ENCODE measurements at regions not wholly inside any gene's neighbourhood (a gene's known extent, or its start where the extent isn't known, plus 50 kb on each side); places are given as distances from the start of the nearest gene placed in this dataset.
A peak's percentile ranks its signal among the peaks of the same experiment; 100 is the strongest.

DNA sequence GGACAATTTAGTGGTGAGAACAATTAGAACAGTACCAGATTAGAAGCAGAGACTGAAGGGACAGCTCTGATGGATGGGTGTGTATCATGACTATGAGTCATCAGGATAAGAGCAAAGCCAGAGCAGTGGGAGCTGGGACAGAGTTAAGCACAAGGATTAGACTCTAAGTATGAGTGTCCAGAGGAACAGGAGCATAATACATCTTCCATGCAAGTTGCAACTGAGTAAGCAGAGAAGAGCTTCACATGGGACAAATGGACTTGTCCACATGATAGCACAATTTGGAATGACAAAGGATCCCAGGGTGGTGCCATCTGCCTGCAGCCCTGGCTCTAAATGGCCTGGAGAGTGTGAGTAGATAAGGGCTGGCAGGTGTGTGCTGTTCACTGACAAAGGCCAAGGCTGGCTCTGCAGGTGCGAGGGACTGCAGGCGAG, 226.4 kb upstream of the CAND1 start (continued):
- TF ChIP-seq GLI4 (tag by site-specific recombination; IDR thresholded peaks at IDR 0.05), result no peak
- TF ChIP-seq ZNF837 (tag by site-specific recombination; IDR thresholded peaks at IDR 0.05), result no peak
- peak; percentile 54; the same call in 1 of the 2 replicates for TF ChIP-seq ZFP37 (tag by site-specific recombination; IDR thresholded peaks at IDR 0.05)
- 0 out of 2 replicates have a peak, but pooled peaks have one; percentile 22 for TF ChIP-seq SP2 (tag by site-specific recombination; IDR thresholded peaks at IDR 0.05)
- TF ChIP-seq, protein P1, sequence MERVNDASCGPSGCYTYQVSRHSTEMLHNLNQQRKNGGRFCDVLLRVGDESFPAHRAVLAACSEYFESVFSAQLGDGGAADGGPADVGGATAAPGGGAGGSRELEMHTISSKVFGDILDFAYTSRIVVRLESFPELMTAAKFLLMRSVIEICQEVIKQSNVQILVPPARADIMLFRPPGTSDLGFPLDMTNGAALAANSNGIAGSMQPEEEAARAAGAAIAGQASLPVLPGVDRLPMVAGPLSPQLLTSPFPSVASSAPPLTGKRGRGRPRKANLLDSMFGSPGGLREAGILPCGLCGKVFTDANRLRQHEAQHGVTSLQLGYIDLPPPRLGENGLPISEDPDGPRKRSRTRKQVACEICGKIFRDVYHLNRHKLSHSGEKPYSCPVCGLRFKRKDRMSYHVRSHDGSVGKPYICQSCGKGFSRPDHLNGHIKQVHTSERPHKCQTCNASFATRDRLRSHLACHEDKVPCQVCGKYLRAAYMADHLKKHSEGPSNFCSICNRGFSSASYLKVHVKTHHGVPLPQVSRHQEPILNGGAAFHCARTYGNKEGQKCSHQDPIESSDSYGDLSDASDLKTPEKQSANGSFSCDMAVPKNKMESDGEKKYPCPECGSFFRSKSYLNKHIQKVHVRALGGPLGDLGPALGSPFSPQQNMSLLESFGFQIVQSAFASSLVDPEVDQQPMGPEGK (tag by site-specific recombination; IDR thresholded peaks at IDR 0.05), result peak; percentile 42; the same call in 1 of the 2 replicates
- TF ChIP-seq GFI1B (tag by site-specific recombination; IDR thresholded peaks at IDR 0.05), result no peak
- TF ChIP-seq ZNF549 (tag by site-specific recombination; IDR thresholded peaks at IDR 0.05), result no peak

DNA sequence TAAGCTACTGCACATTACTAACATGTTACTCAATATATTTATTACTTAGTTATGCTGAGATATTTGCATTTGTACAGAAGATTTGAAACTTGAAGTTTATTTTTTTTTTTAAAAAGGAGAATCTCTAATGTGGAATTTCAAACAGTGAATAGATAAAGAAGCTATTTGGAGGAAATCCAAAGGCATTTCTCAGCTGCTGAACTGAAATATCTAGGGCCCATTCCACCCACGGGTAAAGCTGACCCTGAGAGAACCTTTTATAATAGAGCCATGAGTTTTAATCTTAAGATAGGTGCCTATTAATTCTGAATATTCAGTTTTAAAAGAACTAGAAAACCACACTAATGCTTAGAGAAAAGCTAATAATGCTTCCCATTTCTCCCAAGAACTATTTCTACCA, 225.4 kb upstream of the CAND1 start:
- no peak overlapping the region for H3K27ac ChIP-seq (ENCODE audit: extremely low read depth, low read depth, low read length)
- POLR2A ChIA-PET, result interaction anchor here (0.6 kb wide), 1 partner anchor 12 kb away, joined by 3 read pairs; no protein-coding TSS in a partner anchor
- peaks cover 74% of the 10 kb centered on the region for H3K4me1 ChIP-seq (ENCODE audit: control insufficient read depth, insufficient read depth, low read length)
- TF ChIP-seq ZNF404 (tag by site-specific recombination; IDR thresholded peaks at IDR 0.05) (no peak), ZNF747 (tag by site-specific recombination; IDR thresholded peaks at IDR 0.05) (no peak), ZNF600 (tag by site-specific recombination; IDR thresholded peaks at IDR 0.05) (no peak), ZNF549 (tag by site-specific recombination; IDR thresholded peaks at IDR 0.05) (no peak), ZNF114 (tag by site-specific recombination; IDR thresholded peaks at IDR 0.05) (no peak)
- TF ChIP-seq, protein P2, sequence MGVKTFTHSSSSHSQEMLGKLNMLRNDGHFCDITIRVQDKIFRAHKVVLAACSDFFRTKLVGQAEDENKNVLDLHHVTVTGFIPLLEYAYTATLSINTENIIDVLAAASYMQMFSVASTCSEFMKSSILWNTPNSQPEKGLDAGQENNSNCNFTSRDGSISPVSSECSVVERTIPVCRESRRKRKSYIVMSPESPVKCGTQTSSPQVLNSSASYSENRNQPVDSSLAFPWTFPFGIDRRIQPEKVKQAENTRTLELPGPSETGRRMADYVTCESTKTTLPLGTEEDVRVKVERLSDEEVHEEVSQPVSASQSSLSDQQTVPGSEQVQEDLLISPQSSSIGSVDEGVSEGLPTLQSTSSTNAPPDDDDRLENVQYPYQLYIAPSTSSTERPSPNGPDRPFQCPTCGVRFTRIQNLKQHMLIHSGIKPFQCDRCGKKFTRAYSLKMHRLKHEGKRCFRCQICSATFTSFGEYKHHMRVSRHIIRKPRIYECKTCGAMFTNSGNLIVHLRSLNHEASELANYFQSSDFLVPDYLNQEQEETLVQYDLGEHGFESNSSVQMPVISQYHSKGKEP (tag by site-specific recombination; IDR thresholded peaks at IDR 0.05), result no peak
- H3K9me3 ChIP-seq (ENCODE audit: control insufficient read depth, insufficient read depth, low read depth, low read length), result no peaks in the 10 kb centered on the region
- no peak overlapping the region for H3K4me3 ChIP-seq (ENCODE audit: low read depth, low read length)
- CTCF ChIA-PET, result interaction anchor here (1.1 to 1.2 kb wide), 2 partner anchors 9 to 25 kb away, joined by 3 read pairs; no protein-coding TSS in a partner anchor
- H3K36me3 ChIP-seq (ENCODE audit: control insufficient read depth in 2 of 2, insufficient read depth in 1 of 2, low read length in 2 of 2), result no peaks in the 10 kb centered on the region

DNA sequence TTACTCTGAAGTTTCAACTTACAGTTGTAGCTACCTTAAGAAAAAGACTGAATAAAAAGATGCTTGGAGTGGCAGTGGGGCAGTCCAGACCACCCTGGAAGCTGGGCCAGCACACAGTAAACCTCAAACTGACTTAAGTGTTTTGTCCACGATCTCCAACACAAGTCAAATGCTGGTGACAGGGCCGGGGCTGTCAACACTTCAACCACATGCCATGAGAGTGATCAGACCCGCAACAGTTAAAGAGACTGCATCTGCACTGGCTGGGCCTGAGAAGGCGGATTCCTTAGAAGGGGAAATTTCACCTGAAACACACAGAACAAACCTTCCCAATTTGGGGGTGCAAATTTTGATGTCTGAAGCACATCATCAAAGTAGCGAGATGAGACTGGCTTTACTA, 223.5 kb upstream of the CAND1 start:
- no peak overlapping the region for H3K4me3 ChIP-seq (ENCODE audit: low read depth, low read length)
- H3K36me3 ChIP-seq (ENCODE audit: control insufficient read depth in 2 of 2, insufficient read depth in 1 of 2, low read length in 2 of 2), result no peaks in the 10 kb centered on the region
- no peak overlapping the region for H3K27ac ChIP-seq (ENCODE audit: extremely low read depth, low read depth, low read length)
- no peak for TF ChIP-seq ZNF544 (tag by site-specific recombination; IDR thresholded peaks at IDR 0.05)
- TF ChIP-seq, protein P3, sequence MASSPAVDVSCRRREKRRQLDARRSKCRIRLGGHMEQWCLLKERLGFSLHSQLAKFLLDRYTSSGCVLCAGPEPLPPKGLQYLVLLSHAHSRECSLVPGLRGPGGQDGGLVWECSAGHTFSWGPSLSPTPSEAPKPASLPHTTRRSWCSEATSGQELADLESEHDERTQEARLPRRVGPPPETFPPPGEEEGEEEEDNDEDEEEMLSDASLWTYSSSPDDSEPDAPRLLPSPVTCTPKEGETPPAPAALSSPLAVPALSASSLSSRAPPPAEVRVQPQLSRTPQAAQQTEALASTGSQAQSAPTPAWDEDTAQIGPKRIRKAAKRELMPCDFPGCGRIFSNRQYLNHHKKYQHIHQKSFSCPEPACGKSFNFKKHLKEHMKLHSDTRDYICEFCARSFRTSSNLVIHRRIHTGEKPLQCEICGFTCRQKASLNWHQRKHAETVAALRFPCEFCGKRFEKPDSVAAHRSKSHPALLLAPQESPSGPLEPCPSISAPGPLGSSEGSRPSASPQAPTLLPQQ (tag by site-specific recombination; IDR thresholded peaks at IDR 0.05), result no peak
- peak; percentile 42 for TF ChIP-seq ZBTB20 (tag by site-specific recombination; IDR thresholded peaks at IDR 0.05)
- no peak for TF ChIP-seq ZNF610 (tag by site-specific recombination; IDR thresholded peaks at IDR 0.05; ENCODE audit: borderline replicate concordance)
- H3K4me1 ChIP-seq (ENCODE audit: control insufficient read depth, insufficient read depth, low read length), result peaks cover 59% of the 10 kb centered on the region
- H3K9me3 ChIP-seq (ENCODE audit: control insufficient read depth, insufficient read depth, low read depth, low read length), result no peaks in the 10 kb centered on the region
- ChIA-PET CTCF (interaction anchor here (1.5 kb wide), 1 partner anchor 20 kb away, joined by 5 read pairs; no protein-coding TSS in a partner anchor), POLR2A (interaction anchor here (1.6 kb wide), 1 partner anchor 223 kb away, joined by 5 read pairs; the partner anchor contains the start of gene CAND1)
